Smooth muscle cell (in vitro differentiated cells): ENCODE measurements at regions not wholly inside any gene's neighbourhood (a gene's known extent, or its start where the extent isn't known, plus 50 kb on each side); places are given as distances from the start of the nearest gene placed in this dataset.
A peak's percentile ranks its signal among the peaks of the same experiment; 100 is the strongest.

Source experiments
- DNase-seq: peaks from one replicate; lab custom pipeline; 2025; ENCODE audit not compliant: unreplicated experiment; lab: John Stamatoyannopoulos, UW
- H2AFZ ChIP-seq: fragments of 200-600 bp; sonication (generic); 2 replicates; pipeline ENCODE4 v1.6.0; 2016; ENCODE audit warnings: antibody characterized with exemption, low read depth, mild to moderate bottlenecking
- H3F3A ChIP-seq: fragments of 200-600 bp; sonication (generic); 2 replicates; pipeline ENCODE4 v1.6.0; 2017; ENCODE audit warnings: antibody characterized with exemption, low read depth
- H3K27ac ChIP-seq: fragments of 200-600 bp; sonication (generic); 2 replicates; pipeline ENCODE4 v1.5.1; 2016; ENCODE audit warnings: low read depth, mild to moderate bottlenecking
- H3K27me3 ChIP-seq: fragments of 200-600 bp; sonication (generic); 2 replicates; pipeline ENCODE4 v1.6.1; 2016; ENCODE audit warnings: low read depth, mild to moderate bottlenecking
- H3K36me3 ChIP-seq: fragments of 200-600 bp; sonication (generic); 2 replicates; pipeline ENCODE4 v1.5.1; 2016; ENCODE audit warnings: low read depth
- H3K4me1 ChIP-seq: fragments of 200-600 bp; sonication (generic); 2 replicates; pipeline ENCODE4 v1.5.1; 2016; ENCODE audit warnings: low read depth
- H3K4me2 ChIP-seq: fragments of 200-600 bp; sonication (generic); 2 replicates; pipeline ENCODE4 v1.6.0; 2016; ENCODE audit warnings: mild to moderate bottlenecking
- H3K4me3 ChIP-seq: fragments of 200-600 bp; sonication (generic); 2 replicates; pipeline ENCODE4 v1.5.1; 2016; ENCODE audit warnings: mild to moderate bottlenecking
- H3K79me2 ChIP-seq: fragments of 200-600 bp; sonication (generic); 2 replicates; pipeline ENCODE4 v1.6.0; 2016; ENCODE audit warnings: low read depth, mild to moderate bottlenecking
- H3K9ac ChIP-seq: fragments of 200-600 bp; sonication (generic); 2 replicates; pipeline ENCODE4 v1.6.0; 2016; ENCODE audit warnings: low read depth
- H3K9me3 ChIP-seq: fragments of 200-600 bp; sonication (generic); replicated peaks from 2 replicates; pipeline ENCODE4 v1.5.1; 2016; ENCODE audit warnings: low read depth
- H4K20me1 ChIP-seq: fragments of 200-600 bp; sonication (generic); 2 replicates; pipeline ENCODE4 v1.6.0; 2016; ENCODE audit warnings: low read depth
- whole genome bisulfite sequencing: methylation state at CpG from one replicate; pipeline ENCODE4 v1.1.7; 2016; ENCODE audit warnings: low lambda C conversion rate; 5-methylcytosine and 5-hydroxymethylcytosine counted together
- TF ChIP-seq, protein P1 (sequence below): fragments of 200-600 bp; sonication (generic); IDR thresholded peaks from 2 replicates; pipeline ENCODE4 v1.5.1; 2017; ENCODE audit warnings: borderline replicate concordance, mild to moderate bottlenecking, antibody characterized with exemption; ENCODE audit not compliant: insufficient read depth, poor library complexity, severe bottlenecking

DNA sequence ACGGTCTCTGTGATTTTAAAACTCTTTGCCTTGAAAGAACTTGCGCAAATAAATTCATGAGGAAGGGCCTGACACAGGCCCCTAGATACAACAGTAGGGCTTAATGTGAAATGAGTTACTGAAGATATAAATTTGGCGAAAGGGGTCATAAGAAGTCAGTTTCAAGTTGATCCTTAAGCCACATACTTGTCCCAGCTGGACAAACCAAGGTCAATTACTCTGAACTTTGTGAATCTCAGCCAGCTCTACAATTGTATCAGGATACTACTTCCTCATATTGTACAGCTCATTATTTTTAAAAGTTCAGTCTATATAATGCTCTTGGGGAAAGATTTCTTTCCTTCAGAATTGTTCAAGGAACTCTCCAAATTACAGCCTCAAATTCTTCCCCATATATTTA, 432.8 kb downstream of the METTL4 start:
- H3K4me2 ChIP-seq: no peak overlapping the region
- H3F3A ChIP-seq: no peaks in the 10 kb centered on the region
- no peaks in the 10 kb centered on the region for H3K27me3 ChIP-seq
- H3K79me2 ChIP-seq: no peaks in the 10 kb centered on the region
- H3K27ac ChIP-seq: no peak overlapping the region
- TF ChIP-seq, protein P1, sequence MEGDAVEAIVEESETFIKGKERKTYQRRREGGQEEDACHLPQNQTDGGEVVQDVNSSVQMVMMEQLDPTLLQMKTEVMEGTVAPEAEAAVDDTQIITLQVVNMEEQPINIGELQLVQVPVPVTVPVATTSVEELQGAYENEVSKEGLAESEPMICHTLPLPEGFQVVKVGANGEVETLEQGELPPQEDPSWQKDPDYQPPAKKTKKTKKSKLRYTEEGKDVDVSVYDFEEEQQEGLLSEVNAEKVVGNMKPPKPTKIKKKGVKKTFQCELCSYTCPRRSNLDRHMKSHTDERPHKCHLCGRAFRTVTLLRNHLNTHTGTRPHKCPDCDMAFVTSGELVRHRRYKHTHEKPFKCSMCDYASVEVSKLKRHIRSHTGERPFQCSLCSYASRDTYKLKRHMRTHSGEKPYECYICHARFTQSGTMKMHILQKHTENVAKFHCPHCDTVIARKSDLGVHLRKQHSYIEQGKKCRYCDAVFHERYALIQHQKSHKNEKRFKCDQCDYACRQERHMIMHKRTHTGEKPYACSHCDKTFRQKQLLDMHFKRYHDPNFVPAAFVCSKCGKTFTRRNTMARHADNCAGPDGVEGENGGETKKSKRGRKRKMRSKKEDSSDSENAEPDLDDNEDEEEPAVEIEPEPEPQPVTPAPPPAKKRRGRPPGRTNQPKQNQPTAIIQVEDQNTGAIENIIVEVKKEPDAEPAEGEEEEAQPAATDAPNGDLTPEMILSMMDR: no peak
- H3K9me3 ChIP-seq: no peaks in the 10 kb centered on the region
- H3K9ac ChIP-seq: no peak overlapping the region
- no peak for DNase-seq
- H3K36me3 ChIP-seq: no peaks in the 10 kb centered on the region
- H4K20me1 ChIP-seq: no peaks in the 10 kb centered on the region
- H3K4me3 ChIP-seq: no peak overlapping the region
- H3K4me1 ChIP-seq: no peaks in the 10 kb centered on the region
- H2AFZ ChIP-seq: no peak overlapping the region
- 94% methylated on average over 3 of the region's 3 CpGs for WGBS

DNA sequence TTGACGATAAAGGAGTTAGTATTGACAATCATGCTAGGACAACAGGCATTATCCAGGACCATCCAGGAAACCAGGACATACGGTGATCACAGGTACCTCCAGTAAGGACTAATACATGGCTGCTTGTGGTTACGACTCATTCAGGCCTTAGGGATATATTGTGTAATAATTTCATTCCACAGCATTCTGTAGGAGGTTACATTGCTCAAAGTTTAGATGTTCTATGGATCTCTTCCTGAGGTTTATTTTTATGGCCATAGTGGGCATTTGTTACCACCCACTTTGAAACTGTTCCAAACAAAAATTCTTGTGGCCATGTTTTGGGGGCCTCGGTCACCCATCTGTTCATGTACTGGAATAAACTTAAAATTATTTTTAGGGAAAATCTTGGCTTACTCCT, 431.6 kb downstream of the METTL4 start:
- no peaks in the 10 kb centered on the region for H3K36me3 ChIP-seq
- H3K79me2 ChIP-seq: no peaks in the 10 kb centered on the region
- no peak overlapping the region for H3K9ac ChIP-seq
- no peak overlapping the region for H3K4me3 ChIP-seq
- H3F3A ChIP-seq: no peaks in the 10 kb centered on the region
- no peak overlapping the region for H3K27ac ChIP-seq
- H3K27me3 ChIP-seq: no peaks in the 10 kb centered on the region
- H3K4me2 ChIP-seq: peak overlapping the region; percentile 52
- no peak overlapping the region for H2AFZ ChIP-seq
- no peaks in the 10 kb centered on the region for H4K20me1 ChIP-seq
- TF ChIP-seq, protein P1: no peak
- 47% methylated on average over 4 of the region's 4 CpGs for WGBS
- H3K9me3 ChIP-seq: no peaks in the 10 kb centered on the region
- no peak for DNase-seq
- no peaks in the 10 kb centered on the region for H3K4me1 ChIP-seq

GRCh38 chr18:2143636-2144035, 427.7 kb downstream of the METTL4 start:
- H2AFZ ChIP-seq: no peak overlapping the region
- no peak overlapping the region for H3K4me2 ChIP-seq
- H3K9me3 ChIP-seq: no peaks in the 10 kb centered on the region
- 84% methylated on average over 1 of the region's 1 CpG for WGBS
- no peaks in the 10 kb centered on the region for H3K79me2 ChIP-seq
- H3F3A ChIP-seq: no peaks in the 10 kb centered on the region
- H3K27ac ChIP-seq: no peak overlapping the region
- TF ChIP-seq, protein P1: no peak
- H3K4me3 ChIP-seq: no peak overlapping the region
- no peaks in the 10 kb centered on the region for H3K4me1 ChIP-seq
- H4K20me1 ChIP-seq: no peaks in the 10 kb centered on the region
- no peak for DNase-seq
- H3K9ac ChIP-seq: no peak overlapping the region
- no peaks in the 10 kb centered on the region for H3K27me3 ChIP-seq
- no peaks in the 10 kb centered on the region for H3K36me3 ChIP-seq

GRCh38 chr18:2144811-2145210, 426.5 kb downstream of the METTL4 start:
- no peak overlapping the region for H2AFZ ChIP-seq
- TF ChIP-seq, protein P1: no peak
- H3K27me3 ChIP-seq: no peaks in the 10 kb centered on the region

More at GRCh38 chr18:2144811-2145210, 426.5 kb downstream of the METTL4 start:
- Histone ChIP-seq H3F3A (no peaks in the 10 kb centered on the region), H3K9ac (no peak overlapping the region), H3K27ac (no peak overlapping the region), H3K4me2 (no peak overlapping the region), H4K20me1 (no peaks in the 10 kb centered on the region), H3K9me3 (no peaks in the 10 kb centered on the region), H3K36me3 (no peaks in the 10 kb centered on the region), H3K4me1 (no peaks in the 10 kb centered on the region), H3K4me3 (no peak overlapping the region), H3K79me2 (no peaks in the 10 kb centered on the region)
- DNase-seq: no peak
- WGBS: 67% methylated on average over 3 of the region's 3 CpGs
